ENCODE measurements at regions not wholly inside any gene's neighbourhood (a gene's known extent, or its start where the extent isn't known, plus 50 kb on each side); places are given as distances from the start of the nearest gene placed in this dataset.
"Not testable (repeated sequence)": the region's sequence is repeated elsewhere in the genome, so short reads cannot be mapped to it uniquely, and the experiment has no call there.

DNA sequence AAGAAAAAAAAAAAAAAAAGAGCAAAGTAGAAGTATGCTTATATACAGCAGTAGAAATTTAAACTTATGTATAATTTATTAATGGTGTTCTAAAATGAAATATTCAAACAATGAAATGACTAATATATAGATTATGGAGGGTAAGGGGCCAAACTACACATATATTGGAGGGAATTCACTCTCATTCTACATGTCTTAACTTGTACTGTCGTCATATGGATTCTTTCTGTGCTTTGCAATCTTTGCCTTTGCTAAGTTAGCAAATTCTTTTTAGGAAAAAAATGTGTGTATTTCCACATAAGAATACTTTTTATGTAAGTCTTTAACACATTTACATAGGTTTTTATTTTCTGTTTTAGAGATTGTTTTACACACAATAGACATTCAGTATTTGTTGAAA, 118.9 kb upstream of the MBNL1 start:
- ATAC-seq, result no peak
- TF ChIP-seq, protein P1, sequence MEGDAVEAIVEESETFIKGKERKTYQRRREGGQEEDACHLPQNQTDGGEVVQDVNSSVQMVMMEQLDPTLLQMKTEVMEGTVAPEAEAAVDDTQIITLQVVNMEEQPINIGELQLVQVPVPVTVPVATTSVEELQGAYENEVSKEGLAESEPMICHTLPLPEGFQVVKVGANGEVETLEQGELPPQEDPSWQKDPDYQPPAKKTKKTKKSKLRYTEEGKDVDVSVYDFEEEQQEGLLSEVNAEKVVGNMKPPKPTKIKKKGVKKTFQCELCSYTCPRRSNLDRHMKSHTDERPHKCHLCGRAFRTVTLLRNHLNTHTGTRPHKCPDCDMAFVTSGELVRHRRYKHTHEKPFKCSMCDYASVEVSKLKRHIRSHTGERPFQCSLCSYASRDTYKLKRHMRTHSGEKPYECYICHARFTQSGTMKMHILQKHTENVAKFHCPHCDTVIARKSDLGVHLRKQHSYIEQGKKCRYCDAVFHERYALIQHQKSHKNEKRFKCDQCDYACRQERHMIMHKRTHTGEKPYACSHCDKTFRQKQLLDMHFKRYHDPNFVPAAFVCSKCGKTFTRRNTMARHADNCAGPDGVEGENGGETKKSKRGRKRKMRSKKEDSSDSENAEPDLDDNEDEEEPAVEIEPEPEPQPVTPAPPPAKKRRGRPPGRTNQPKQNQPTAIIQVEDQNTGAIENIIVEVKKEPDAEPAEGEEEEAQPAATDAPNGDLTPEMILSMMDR (IDR thresholded peaks at IDR 0.05), result no peak
- TF ChIP-seq EP300 (IDR thresholded peaks at IDR 0.05) (no peak), POLR2A (IDR thresholded peaks at IDR 0.05) (no peak), POLR2AphosphoS5 (IDR thresholded peaks at IDR 0.05) (no peak)
- 78 to 100% methylated on average over 1 of the region's 1 CpG for WGBS, 2 donors (ENCODE audit: low coverage in 1 of 2)
- Histone ChIP-seq H3K4me1 (peaks cover 0 to 12% (median 0%) of the 10 kb centered on the region in 3 donors), H3K27ac (no peak overlapping the region), H3K36me3 (no peaks in the 10 kb centered on the region), H3K27me3 (no peaks in the 10 kb centered on the region), H3K4me3 (no peak overlapping the region), H3K9me3 (no peaks in the 10 kb centered on the region)

DNA sequence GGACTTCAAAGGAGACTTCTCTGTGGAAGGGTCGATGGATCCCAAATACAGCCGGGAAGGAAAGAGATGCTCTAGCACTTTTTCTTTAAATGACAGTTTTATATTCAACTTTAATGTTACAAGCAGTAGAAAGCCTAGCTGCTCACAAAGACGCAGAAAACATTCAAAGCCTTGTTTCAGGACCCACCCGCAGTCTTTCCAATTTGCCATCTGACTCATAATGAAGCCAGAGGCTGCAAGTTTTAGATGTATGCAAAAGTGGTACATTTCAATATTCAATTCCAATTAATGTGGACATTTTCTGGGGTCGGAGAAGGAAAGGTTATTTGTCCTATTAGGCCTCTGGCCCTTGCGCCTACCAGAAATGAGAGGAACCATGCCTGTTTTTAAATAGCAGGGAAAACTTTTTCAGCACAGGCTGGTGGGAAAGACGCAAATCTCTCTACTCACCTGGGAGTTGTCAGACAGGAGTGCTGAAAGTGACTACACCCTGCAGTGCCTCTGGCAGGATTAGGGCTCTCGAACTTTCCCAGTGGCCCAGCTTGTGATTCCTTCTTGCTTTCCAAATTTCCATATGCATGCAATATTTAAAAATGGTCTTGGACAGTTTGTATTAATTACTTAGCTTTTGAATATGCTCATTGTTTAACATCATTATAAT, 117.4 kb upstream of the MBNL1 start:
- TF ChIP-seq, protein P1 (IDR thresholded peaks at IDR 0.05), result no peak
- TF ChIP-seq EP300 (IDR thresholded peaks at IDR 0.05) (no peak), POLR2A (IDR thresholded peaks at IDR 0.05) (no peak), POLR2AphosphoS5 (IDR thresholded peaks at IDR 0.05) (no peak)
- Histone ChIP-seq H3K36me3 (no peaks in the 10 kb centered on the region), H3K27ac (no peak overlapping the region), H3K4me1 (peaks cover 0 to 28% (median 3%) of the 10 kb centered on the region in 3 donors), H3K9me3 (no peaks in the 10 kb centered on the region), H3K4me3 (no peak overlapping the region), H3K27me3 (no peaks in the 10 kb centered on the region)
- ATAC-seq, result no peak
- 66 to 76% methylated on average over 8 of the region's 8 CpGs for WGBS, 2 donors (ENCODE audit: low coverage in 1 of 2)

DNA sequence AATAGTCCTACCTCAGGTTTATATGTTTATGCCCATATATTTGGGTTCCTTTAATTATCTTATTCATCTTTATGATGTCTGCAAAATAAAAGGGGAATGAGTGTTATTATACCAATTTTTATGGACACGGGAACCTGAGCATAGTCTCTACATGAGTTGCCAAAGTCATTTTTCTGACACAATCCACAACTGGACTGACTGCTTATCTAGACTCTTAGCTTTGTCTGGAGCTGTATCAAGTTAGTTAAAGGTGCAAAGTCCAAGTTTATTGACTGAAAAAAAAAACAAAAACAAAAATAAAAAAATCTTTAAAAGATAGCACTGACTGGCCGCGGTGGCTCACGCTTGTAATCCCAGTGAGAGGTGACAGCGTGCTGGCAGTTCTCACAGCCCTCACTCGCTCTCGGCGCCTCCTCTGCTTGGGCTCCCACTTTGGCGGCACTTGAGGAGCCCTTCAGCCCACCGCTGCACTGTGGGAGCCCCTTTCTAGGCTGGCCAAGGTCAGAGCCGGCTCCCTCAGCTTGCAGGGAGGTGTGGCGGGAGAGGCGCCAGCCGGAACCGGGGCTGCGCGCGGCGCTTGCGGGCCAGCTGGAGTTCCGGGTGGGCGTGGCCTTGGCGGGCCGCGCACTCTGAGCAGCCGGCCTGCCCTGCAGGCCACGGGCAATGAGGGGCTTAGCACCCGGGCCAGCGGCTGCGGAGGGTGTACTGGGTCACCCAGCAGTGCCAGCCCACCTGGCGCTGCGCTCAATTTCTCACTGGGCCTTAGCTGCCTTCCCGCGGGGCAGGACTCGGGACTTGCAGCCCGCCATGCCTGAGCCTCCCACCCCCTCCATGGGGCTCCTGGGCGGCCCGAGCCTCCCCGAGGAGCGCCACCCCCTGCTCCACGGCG, 116.6 kb upstream of the MBNL1 start:
- H3K4me1 ChIP-seq, result peaks cover 0 to 31% (median 3%) of the 10 kb centered on the region in 3 donors
- not testable (repeated sequence) for H3K27ac ChIP-seq, H3K9me3 ChIP-seq, ATAC-seq, H3K27me3 ChIP-seq, H3K36me3 ChIP-seq, H3K4me3 ChIP-seq
- WGBS, 2 donors (ENCODE audit: low coverage in 1 of 2), result 67 to 95% methylated on average over 1 to 6 of the region's 42 CpGs

DNA sequence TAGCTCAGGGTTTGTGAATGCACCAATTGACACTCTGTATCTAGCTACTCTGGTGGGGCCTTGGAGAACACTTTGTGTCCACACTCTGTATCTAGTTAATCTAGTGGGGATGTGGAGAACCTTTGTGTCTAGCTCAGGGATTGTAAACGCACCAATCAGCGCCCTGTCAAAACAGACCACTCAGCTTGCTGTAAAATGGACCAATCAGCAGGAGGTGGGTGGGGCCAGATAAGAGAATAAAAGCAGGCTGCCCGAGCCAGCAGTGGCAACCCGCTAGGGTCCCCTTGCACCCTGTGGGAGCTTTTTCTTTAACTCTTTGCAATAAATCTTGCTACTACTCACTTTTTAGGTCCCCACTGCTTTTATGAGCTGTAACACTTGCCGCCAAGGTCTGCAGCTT, 115.6 kb upstream of the MBNL1 start:
- H3K9me3 ChIP-seq, ATAC-seq, H3K36me3 ChIP-seq, H3K27ac ChIP-seq, H3K4me3 ChIP-seq, H3K27me3 ChIP-seq: not testable (repeated sequence)
- H3K4me1 ChIP-seq, result peaks cover 0 to 38% (median 3%) of the 10 kb centered on the region in 3 donors
- 90 to 100% methylated on average over 3 to 4 of the region's 5 CpGs for WGBS, 2 donors (ENCODE audit: low coverage in 1 of 2)

DNA sequence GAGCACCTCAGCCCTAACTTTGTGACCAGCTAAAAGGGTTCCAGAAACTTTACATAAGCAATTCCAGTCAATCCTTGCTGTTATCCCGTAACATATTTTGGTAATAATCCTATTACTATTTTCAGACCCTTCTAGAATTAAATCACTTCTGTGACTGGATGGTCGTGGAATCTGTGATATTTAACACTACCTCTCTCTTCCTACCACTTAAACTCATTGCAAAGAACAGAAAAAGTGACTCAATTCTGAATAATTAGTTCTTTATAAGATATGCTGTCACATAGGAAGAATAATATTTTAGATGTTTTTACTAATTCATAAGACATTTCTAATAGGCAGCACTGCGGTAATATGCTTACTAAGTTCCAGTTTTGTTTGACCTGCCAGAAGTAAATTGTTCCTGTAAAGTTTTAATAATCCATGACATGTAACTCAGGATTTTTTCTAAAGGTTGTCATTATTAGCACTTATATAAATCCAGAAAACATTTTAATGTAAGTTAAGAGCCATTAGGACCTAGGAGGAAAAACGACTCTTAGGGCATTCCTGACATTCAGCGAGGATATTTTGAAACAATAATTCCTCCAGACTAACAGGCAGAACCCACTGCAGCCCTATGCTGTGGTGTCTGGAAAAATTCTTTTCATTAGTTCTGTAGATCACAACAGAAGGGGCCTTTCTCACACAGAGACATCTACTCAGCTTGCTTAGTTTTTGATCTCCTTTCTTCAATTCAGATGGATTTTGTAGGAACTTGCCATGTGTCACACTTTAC, 113.3 kb upstream of the MBNL1 start:
- ATAC-seq, result no peak
- Histone ChIP-seq H3K27ac (peak overlapping the region; percentile 32 to 63 (median 44)), H3K4me1 (peaks cover 0 to 50% (median 3%) of the 10 kb centered on the region in 3 donors), H3K36me3 (no peaks in the 10 kb centered on the region), H3K4me3 (no peak overlapping the region), H3K9me3 (no peaks in the 10 kb centered on the region), H3K27me3 (no peaks in the 10 kb centered on the region)
- 38 to 48% methylated on average over 5 of the region's 5 CpGs for WGBS, 2 donors (ENCODE audit: low coverage in 1 of 2)
- TF ChIP-seq, protein P1 (IDR thresholded peaks at IDR 0.05), result no peak
- no peak for TF ChIP-seq POLR2A (IDR thresholded peaks at IDR 0.05)
- TF ChIP-seq EP300 (IDR thresholded peaks at IDR 0.05), result no peak
- TF ChIP-seq POLR2AphosphoS5 (IDR thresholded peaks at IDR 0.05), result no peak

Measured in gastroesophageal sphincter (tissue), 4 donors.